ENCODE measurements at regions not wholly inside any gene's neighbourhood (a gene's known extent, or its start where the extent isn't known, plus 50 kb on each side); places are given as distances from the start of the nearest gene placed in this dataset.

GRCh38 chrX:45714866-45715265 is 514.2 kb upstream of the DIPK2B start:
- no peak for DNase-seq (ENCODE audit: low spot score)
- in situ Hi-C loops (cut with MboI; ENCODE audit: low sequenced_read_pairs, unreplicated experiment) = no loop called here
- no peak for TF ChIP-seq CTCF (IDR thresholded peaks at IDR 0.05; ENCODE audit: borderline replicate concordance, control extremely low read depth, extremely low read depth, insufficient read depth, missing control alignments)

GRCh38 chrX:45712067-45712466 is 511.4 kb upstream of the DIPK2B start:
- in situ Hi-C loops (cut with MboI; ENCODE audit: low sequenced_read_pairs, unreplicated experiment) = no loop called here
- no peak for DNase-seq (ENCODE audit: low spot score)
- TF ChIP-seq CTCF (IDR thresholded peaks at IDR 0.05; ENCODE audit: borderline replicate concordance, control extremely low read depth, extremely low read depth, insufficient read depth, missing control alignments) = no peak

GRCh38 chrX:45711231-45711630 is 510.6 kb upstream of the DIPK2B start:
- in situ Hi-C loops (cut with MboI; ENCODE audit: low sequenced_read_pairs, unreplicated experiment) = no loop called here
- no peak for DNase-seq (ENCODE audit: low spot score)
- no peak for TF ChIP-seq CTCF (IDR thresholded peaks at IDR 0.05; ENCODE audit: borderline replicate concordance, control extremely low read depth, extremely low read depth, insufficient read depth, missing control alignments)

- peak; percentile 15 for DNase-seq (ENCODE audit: low spot score)
- no peak for TF ChIP-seq CTCF (IDR thresholded peaks at IDR 0.05; ENCODE audit: borderline replicate concordance, control extremely low read depth, extremely low read depth, insufficient read depth, missing control alignments)
- in situ Hi-C loops (cut with MboI; ENCODE audit: low sequenced_read_pairs, unreplicated experiment) = no loop called here
Observed at GRCh38 chrX:45710081-45710801, 509.6 kb upstream of the DIPK2B start.

- TF ChIP-seq CTCF (IDR thresholded peaks at IDR 0.05; ENCODE audit: borderline replicate concordance, control extremely low read depth, extremely low read depth, insufficient read depth, missing control alignments) = no peak
- no peak for DNase-seq (ENCODE audit: low spot score)
- in situ Hi-C loops (cut with MboI; ENCODE audit: low sequenced_read_pairs, unreplicated experiment) = no loop called here
Observed at GRCh38 chrX:45709381-45709780, 508.7 kb upstream of the DIPK2B start.

GRCh38 chrX:45699158-45699557 is 498.5 kb upstream of the DIPK2B start:
- no peak for DNase-seq (ENCODE audit: low spot score)
- in situ Hi-C loops (cut with MboI; ENCODE audit: low sequenced_read_pairs, unreplicated experiment) = no loop called here

More at GRCh38 chrX:45699158-45699557, 498.5 kb upstream of the DIPK2B start:
- TF ChIP-seq CTCF (IDR thresholded peaks at IDR 0.05; ENCODE audit: borderline replicate concordance, control extremely low read depth, extremely low read depth, insufficient read depth, missing control alignments) = no peak
